ENCODE measurements at regions not wholly inside any gene's neighbourhood (a gene's known extent, or its start where the extent isn't known, plus 50 kb on each side); places are given as distances from the start of the nearest gene placed in this dataset.

DNA sequence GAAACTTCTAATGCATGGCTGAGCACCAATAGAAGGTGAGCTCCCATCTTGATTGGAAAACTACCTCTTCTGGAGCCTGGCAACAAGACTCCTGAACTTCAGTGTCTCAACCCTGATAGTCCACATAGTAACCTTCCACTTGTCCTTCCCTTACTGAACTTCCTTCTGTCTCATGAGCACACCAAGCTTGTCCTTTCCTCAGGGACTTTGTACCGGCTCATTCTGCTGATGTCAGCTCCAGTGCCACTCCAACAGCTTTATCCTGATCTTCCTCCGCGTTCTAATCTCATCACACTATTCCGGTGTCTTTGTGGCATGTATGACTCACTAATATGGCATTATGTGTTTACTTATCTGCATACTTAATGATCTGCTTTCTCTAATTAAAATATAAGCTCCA lies 862.0 kb upstream of the ID2 start:
- no peaks in the 10 kb centered on the region for H3K27me3 ChIP-seq
- WGBS, 4 donors, result 61 to 73% (median 67%) methylated on average over 4 of the region's 4 CpGs
- peaks cover 4% of the 10 kb centered on the region in 2 donors for H3K4me1 ChIP-seq (replicated peaks in 1 of 2)
- H3K27ac ChIP-seq, result no peak overlapping the region
- no peaks in the 10 kb centered on the region for H3K36me3 ChIP-seq (replicated peaks in 1 of 2)
- no peaks in the 10 kb centered on the region for H3K9me3 ChIP-seq (replicated peaks in 1 of 3)
- no peak overlapping the region for H3K4me3 ChIP-seq
- no peak for DNase-seq
- intact Hi-C loops (cut with DNase I), result no loop called here
- TF ChIP-seq, protein P1, sequence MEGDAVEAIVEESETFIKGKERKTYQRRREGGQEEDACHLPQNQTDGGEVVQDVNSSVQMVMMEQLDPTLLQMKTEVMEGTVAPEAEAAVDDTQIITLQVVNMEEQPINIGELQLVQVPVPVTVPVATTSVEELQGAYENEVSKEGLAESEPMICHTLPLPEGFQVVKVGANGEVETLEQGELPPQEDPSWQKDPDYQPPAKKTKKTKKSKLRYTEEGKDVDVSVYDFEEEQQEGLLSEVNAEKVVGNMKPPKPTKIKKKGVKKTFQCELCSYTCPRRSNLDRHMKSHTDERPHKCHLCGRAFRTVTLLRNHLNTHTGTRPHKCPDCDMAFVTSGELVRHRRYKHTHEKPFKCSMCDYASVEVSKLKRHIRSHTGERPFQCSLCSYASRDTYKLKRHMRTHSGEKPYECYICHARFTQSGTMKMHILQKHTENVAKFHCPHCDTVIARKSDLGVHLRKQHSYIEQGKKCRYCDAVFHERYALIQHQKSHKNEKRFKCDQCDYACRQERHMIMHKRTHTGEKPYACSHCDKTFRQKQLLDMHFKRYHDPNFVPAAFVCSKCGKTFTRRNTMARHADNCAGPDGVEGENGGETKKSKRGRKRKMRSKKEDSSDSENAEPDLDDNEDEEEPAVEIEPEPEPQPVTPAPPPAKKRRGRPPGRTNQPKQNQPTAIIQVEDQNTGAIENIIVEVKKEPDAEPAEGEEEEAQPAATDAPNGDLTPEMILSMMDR (IDR thresholded peaks at IDR 0.05), result no peak
- no peak for TF ChIP-seq POLR2A (IDR thresholded peaks at IDR 0.05)

DNA sequence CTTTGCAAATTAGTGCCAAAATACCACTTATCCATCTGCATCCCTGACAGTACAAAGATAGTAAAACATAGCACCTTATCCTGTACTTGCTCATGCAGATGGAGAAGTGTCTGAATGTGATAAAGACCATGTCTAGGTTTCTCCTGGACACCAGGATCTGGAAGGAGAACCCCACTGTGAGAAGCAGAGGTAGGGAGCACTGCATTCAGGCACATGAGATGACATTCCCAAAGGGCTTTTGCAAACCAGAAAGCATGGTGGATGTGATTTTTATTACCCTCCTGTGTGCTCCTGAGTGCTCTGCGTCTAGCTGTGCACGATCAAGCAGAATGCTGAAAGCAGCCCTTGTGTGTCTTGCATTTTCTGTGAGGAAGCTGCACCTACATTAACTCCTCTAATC lies 857.6 kb upstream of the ID2 start:
- no peak overlapping the region for H3K4me3 ChIP-seq
- H3K4me1 ChIP-seq (replicated peaks in 1 of 2), result no peaks in the 10 kb centered on the region
- TF ChIP-seq, protein P1 (IDR thresholded peaks at IDR 0.05), result no peak
- TF ChIP-seq POLR2A (IDR thresholded peaks at IDR 0.05), result no peak
- intact Hi-C loops (cut with DNase I), result no loop called here
- 92 to 96% (median 94%) methylated on average over 2 of the region's 2 CpGs for WGBS, 4 donors
- H3K36me3 ChIP-seq (replicated peaks in 1 of 2), result no peaks in the 10 kb centered on the region
- H3K27me3 ChIP-seq, result no peaks in the 10 kb centered on the region
- no peak overlapping the region for H3K27ac ChIP-seq
- no peak for DNase-seq
- H3K9me3 ChIP-seq (replicated peaks in 1 of 3), result no peaks in the 10 kb centered on the region

DNA sequence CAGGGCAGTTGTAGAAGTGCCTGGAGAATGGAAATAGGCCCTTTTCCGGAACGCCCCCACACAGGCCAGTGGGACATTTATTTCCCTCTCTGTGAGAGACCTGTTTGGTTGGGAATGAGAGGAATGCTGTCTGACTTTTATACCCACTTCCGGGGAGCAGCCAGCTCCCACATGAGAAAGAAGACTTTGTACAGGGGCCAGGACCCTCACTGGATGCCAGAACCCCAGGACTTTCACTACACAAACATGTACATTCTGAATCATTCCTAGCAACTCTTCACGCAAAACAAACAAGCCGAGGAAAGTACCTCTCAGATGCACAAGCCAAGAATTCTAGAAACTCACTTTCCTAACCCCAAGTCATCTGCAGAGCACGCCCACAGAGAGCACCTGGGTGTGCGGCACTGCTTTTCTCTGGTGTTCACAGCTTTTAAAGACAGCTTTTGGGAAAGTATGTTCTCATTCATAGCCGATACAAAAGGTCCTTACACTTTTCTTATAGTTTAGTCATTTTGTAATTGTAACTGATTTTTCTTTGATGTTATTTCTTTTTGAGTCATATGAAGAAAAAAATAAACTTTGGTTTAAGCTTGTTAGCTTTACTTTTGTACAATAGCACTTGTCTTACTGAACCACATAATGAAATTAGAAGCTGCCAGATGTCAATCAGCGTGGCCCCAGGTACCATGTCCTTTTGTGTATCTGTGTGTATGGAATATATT lies 856.1 kb upstream of the ID2 start:
- Histone ChIP-seq H3K9me3 (replicated peaks in 1 of 3) (no peaks in the 10 kb centered on the region), H3K27me3 (no peaks in the 10 kb centered on the region), H3K4me3 (no peak overlapping the region), H3K36me3 (replicated peaks in 1 of 2) (no peaks in the 10 kb centered on the region), H3K4me1 (replicated peaks in 1 of 2) (no peaks in the 10 kb centered on the region), H3K27ac (no peak overlapping the region)
- DNase-seq, result no peak
- WGBS, 4 donors, result 83 to 94% (median 89%) methylated on average over 9 of the region's 9 CpGs
- TF ChIP-seq, protein P1 (IDR thresholded peaks at IDR 0.05), result no peak
- TF ChIP-seq POLR2A (IDR thresholded peaks at IDR 0.05), result no peak
- intact Hi-C loops (cut with DNase I), result no loop called here

DNA sequence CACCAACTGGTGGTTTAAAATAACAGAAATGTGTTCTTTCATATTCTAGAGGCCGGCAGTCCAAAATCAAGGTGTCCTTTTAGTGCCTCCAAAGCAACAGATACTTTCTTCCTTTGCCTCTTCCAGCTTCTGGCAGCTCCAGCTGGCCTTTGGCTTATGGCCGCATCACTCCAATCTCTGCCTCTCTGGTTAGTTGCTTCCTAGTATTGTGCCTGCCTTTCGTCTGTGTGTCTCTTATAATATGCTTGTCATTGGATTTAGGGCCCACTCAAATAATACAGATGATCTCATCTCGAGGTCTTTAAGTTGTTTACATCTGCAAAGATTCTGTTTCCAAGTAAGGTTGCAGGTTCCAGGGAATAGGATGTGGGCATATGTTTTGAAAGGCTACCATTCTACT lies 855.2 kb upstream of the ID2 start:
- Histone ChIP-seq H3K4me1 (replicated peaks in 1 of 2) (no peaks in the 10 kb centered on the region), H3K27me3 (no peaks in the 10 kb centered on the region), H3K4me3 (no peak overlapping the region), H3K36me3 (replicated peaks in 1 of 2) (no peaks in the 10 kb centered on the region), H3K9me3 (replicated peaks in 1 of 3) (no peaks in the 10 kb centered on the region), H3K27ac (no peak overlapping the region)
- no peak for DNase-seq
- 89 to 97% (median 94%) methylated on average over 4 of the region's 4 CpGs for WGBS, 4 donors
- intact Hi-C loops (cut with DNase I), result no loop called here
- TF ChIP-seq POLR2A (IDR thresholded peaks at IDR 0.05), result no peak
- TF ChIP-seq, protein P1 (IDR thresholded peaks at IDR 0.05), result no peak

Data from adrenal gland (tissue), 9 donors.